ENCODE measurements at regions not wholly inside any gene's neighbourhood (a gene's known extent, or its start where the extent isn't known, plus 50 kb on each side); places are given as distances from the start of the nearest gene placed in this dataset.

DNA sequence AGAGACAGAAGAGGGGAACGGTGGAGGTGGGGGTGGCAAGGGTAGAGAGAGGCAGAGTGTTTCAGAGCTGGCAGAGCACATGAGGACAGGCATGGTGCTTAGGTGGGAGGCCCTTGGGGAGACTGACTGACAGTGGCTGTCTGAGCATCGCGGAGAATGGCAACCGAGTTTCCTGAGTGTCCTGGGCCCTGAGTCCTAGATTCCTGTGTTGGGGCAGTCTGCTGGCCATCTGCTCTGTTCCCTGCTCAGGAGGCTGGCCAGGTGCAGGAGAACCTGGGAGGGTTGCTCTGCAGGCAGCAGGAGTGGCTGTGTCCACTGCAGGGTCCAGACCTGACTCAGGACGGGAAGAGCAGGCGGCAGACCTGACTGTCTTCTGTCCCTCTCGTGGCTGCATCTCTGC lies 248.9 kb downstream of the LRFN2 start:
- Histone ChIP-seq H3K4me1 (ENCODE audit: control insufficient read depth in 1 of 2, insufficient read depth in 2 of 2, low read depth in 1 of 2, low read length in 1 of 2) (peaks cover 0 to 44% of the 10 kb centered on the region in 2 experiments; a peak in 1 of 4 replicates), H3K27me3 (ENCODE audit: insufficient read depth) (no peaks in the 10 kb centered on the region), H3K79me2 (ENCODE audit: insufficient read depth) (no peaks in the 10 kb centered on the region), H3K4me2 (no peak overlapping the region), H4K20me1 (ENCODE audit: insufficient read depth) (no peaks in the 10 kb centered on the region), H2AFZ (ENCODE audit: low read depth) (no peak overlapping the region), H3K4me3 (ENCODE audit: low read depth in 2 of 2, low read length in 1 of 2) (no peak overlapping the region), H3K27ac (ENCODE audit: low read depth in 2 of 2, low read length in 1 of 2) (no peak overlapping the region), H3K9ac (no peak overlapping the region), H3K9me3 (no peaks in the 10 kb centered on the region), H3K9me2 (no peaks in the 10 kb centered on the region), H3F3A (replicated peaks; ENCODE audit: insufficient read depth) (no peaks in the 10 kb centered on the region), H3K36me3 (replicated peaks in 1 of 2; ENCODE audit: control insufficient read depth in 1 of 2, insufficient read depth in 2 of 2, low read length in 1 of 2) (no peaks in the 10 kb centered on the region)
- CTCF ChIA-PET: interaction anchor here (0.9 to 1.3 kb wide), 3 partner anchors 10 to 574 kb away, joined by 3 to 5 read pairs (median 4); no protein-coding TSS in a partner anchor
- TF ChIP-seq SMC3 (IDR thresholded peaks at IDR 0.05; ENCODE audit: low read depth, low read length) (no peak), JUND (IDR thresholded peaks at IDR 0.05) (no peak), ZBTB33 (IDR thresholded peaks at IDR 0.05; ENCODE audit: borderline replicate concordance, low read depth) (no peak), PBX3 (IDR thresholded peaks at IDR 0.05) (no peak)
- TF ChIP-seq, protein P1, sequence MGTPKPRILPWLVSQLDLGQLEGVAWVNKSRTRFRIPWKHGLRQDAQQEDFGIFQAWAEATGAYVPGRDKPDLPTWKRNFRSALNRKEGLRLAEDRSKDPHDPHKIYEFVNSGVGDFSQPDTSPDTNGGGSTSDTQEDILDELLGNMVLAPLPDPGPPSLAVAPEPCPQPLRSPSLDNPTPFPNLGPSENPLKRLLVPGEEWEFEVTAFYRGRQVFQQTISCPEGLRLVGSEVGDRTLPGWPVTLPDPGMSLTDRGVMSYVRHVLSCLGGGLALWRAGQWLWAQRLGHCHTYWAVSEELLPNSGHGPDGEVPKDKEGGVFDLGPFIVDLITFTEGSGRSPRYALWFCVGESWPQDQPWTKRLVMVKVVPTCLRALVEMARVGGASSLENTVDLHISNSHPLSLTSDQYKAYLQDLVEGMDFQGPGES (IDR thresholded peaks at IDR 0.05; ENCODE audit: low read depth, low read length): no peak
- TF ChIP-seq, protein P2, sequence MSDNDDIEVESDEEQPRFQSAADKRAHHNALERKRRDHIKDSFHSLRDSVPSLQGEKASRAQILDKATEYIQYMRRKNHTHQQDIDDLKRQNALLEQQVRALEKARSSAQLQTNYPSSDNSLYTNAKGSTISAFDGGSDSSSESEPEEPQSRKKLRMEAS (IDR thresholded peaks at IDR 0.05; ENCODE audit: low read depth): no peak
- DNase-seq: no peak
- 43% methylated on average over 6 of the region's 7 CpGs for WGBS (ENCODE audit: low lambda C conversion rate)
- POLR2A ChIA-PET: no interaction called here

DNA sequence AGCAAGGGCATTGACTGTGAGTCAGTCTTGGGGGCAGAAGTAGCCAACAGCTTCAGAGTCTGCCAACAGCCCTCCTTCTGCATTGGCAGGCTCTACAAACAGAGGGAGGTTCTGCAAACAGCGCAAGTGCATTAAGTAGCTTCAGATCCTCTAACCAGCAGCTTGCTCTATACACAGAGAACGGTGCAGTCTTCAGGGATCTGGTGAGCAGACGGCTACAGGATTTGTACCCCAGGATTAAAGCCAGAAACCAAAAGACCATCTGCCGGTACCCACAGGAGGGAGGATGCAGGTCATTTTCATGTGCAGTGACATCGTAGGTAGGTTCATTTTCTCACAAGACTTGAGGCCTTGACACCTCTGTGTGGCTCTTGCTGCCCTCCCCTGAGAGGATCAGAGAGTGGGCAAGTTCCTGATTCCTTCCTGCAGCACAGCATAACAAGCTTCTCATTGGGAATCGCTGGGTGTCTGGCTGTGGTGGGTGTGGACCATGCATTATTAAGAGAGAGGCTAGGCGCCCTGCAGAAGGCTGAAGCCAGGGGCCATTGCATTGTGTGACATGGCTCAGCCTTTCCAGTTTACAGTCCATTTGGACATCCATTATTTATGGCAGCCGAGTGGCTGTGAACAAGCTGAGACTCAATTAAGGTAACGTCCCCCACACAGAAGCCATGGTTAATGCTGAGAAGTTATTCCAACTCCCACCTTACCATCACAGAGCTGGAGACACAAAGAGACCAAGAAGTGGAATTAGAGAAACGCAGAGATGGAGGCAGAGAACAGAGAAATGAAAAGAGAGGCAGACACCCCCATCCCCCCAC lies 250.0 kb downstream of the LRFN2 start:
- DNase-seq: no peak
- Histone ChIP-seq H3K4me3 (ENCODE audit: low read depth in 2 of 2, low read length in 1 of 2) (no peak overlapping the region), H3K9me2 (no peaks in the 10 kb centered on the region), H4K20me1 (ENCODE audit: insufficient read depth) (no peaks in the 10 kb centered on the region), H2AFZ (ENCODE audit: low read depth) (no peak overlapping the region), H3F3A (replicated peaks; ENCODE audit: insufficient read depth) (no peaks in the 10 kb centered on the region), H3K79me2 (ENCODE audit: insufficient read depth) (no peaks in the 10 kb centered on the region), H3K4me2 (no peak overlapping the region), H3K27me3 (ENCODE audit: insufficient read depth) (no peaks in the 10 kb centered on the region), H3K9ac (no peak overlapping the region), H3K27ac (ENCODE audit: low read depth in 2 of 2, low read length in 1 of 2) (no peak overlapping the region; a peak in 1 of 4 replicates), H3K9me3 (no peaks in the 10 kb centered on the region), H3K36me3 (replicated peaks in 1 of 2; ENCODE audit: control insufficient read depth in 1 of 2, insufficient read depth in 2 of 2, low read length in 1 of 2) (no peaks in the 10 kb centered on the region), H3K4me1 (ENCODE audit: control insufficient read depth in 1 of 2, insufficient read depth in 2 of 2, low read depth in 1 of 2, low read length in 1 of 2) (peaks cover 0 to 39% of the 10 kb centered on the region in 2 experiments; a peak in 1 of 4 replicates)
- TF ChIP-seq RFX5 (IDR thresholded peaks at IDR 0.05; ENCODE audit: low read length) (no peak), SMC3 (IDR thresholded peaks at IDR 0.05; ENCODE audit: low read depth, low read length) (no peak), SIN3A (IDR thresholded peaks at IDR 0.05; ENCODE audit: borderline replicate concordance, low read depth, low read length) (no peak), CTCF (IDR thresholded peaks at IDR 0.05) (no peak), TCF12 (IDR thresholded peaks at IDR 0.05) (no peak), TEAD4 (IDR thresholded peaks at IDR 0.05; ENCODE audit: borderline replicate concordance, insufficient read depth) (no peak), GABPA (IDR thresholded peaks at IDR 0.05; ENCODE audit: low read depth) (no peak), TAF1 (IDR thresholded peaks at IDR 0.05; ENCODE audit: borderline replicate concordance, low read depth, low read length) (no peak), MXI1 (IDR thresholded peaks at IDR 0.05; ENCODE audit: low read depth, low read length) (no peak), EP300 (IDR thresholded peaks at IDR 0.05; ENCODE audit: borderline replicate concordance in 1 of 2, low read depth in 1 of 2, low read length in 1 of 2) (no peak), RAD21 (IDR thresholded peaks at IDR 0.05; ENCODE audit: low read length) (no peak)
- TF ChIP-seq, protein P3, sequence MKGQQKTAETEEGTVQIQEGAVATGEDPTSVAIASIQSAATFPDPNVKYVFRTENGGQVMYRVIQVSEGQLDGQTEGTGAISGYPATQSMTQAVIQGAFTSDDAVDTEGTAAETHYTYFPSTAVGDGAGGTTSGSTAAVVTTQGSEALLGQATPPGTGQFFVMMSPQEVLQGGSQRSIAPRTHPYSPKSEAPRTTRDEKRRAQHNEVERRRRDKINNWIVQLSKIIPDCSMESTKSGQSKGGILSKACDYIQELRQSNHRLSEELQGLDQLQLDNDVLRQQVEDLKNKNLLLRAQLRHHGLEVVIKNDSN (IDR thresholded peaks at IDR 0.05; ENCODE audit: borderline replicate concordance, low read depth): no peak
- TF ChIP-seq, protein P4, sequence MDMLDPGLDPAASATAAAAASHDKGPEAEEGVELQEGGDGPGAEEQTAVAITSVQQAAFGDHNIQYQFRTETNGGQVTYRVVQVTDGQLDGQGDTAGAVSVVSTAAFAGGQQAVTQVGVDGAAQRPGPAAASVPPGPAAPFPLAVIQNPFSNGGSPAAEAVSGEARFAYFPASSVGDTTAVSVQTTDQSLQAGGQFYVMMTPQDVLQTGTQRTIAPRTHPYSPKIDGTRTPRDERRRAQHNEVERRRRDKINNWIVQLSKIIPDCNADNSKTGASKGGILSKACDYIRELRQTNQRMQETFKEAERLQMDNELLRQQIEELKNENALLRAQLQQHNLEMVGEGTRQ (IDR thresholded peaks at IDR 0.05; ENCODE audit: borderline replicate concordance, low read depth, low read length): no peak
- WGBS (ENCODE audit: low lambda C conversion rate): 25% methylated on average over 6 of the region's 10 CpGs
- ChIA-PET CTCF (interaction anchor here (1.1 to 1.9 kb wide), 3 partner anchors 9 to 987 kb away, joined by 3 to 6 read pairs (median 5); no protein-coding TSS in a partner anchor), POLR2A (interaction anchor here (1.2 kb wide), 1 partner anchor 201 kb away, joined by 3 read pairs; no protein-coding TSS in a partner anchor)
